ENCODE measurements at regions not wholly inside any gene's neighbourhood (a gene's known extent, or its start where the extent isn't known, plus 50 kb on each side); places are given as distances from the start of the nearest gene placed in this dataset.
A peak's percentile ranks its signal among the peaks of the same experiment; 100 is the strongest.

GRCh38 chr15:69625328-69625727 lies 172.7 kb downstream of the RPLP1 start:
- peak; percentile 14 for DNase-seq (ENCODE audit: low spot score)
- no peak overlapping the region for H3K9ac ChIP-seq (ENCODE audit: low read depth in 1 of 2, low read length in 2 of 2)
- H3K9me3 ChIP-seq (ENCODE audit: control insufficient read depth in 4 of 4, low read length in 3 of 4): no peaks in the 10 kb centered on the region
- peaks cover 3 to 15% (median 5%) of the 10 kb centered on the region in 4 donors for H3K4me1 ChIP-seq (ENCODE audit: control insufficient read depth in 4 of 4, insufficient read depth in 4 of 4, low read length in 3 of 4)
- no peak for TF ChIP-seq RAD21 (IDR thresholded peaks at IDR 0.05)
- TF ChIP-seq YY1 (IDR thresholded peaks at IDR 0.05): no peak
- no peak for TF ChIP-seq HNF4A (conservative IDR thresholded peaks at IDR 0.05)
- no peak for TF ChIP-seq NR2F2 (IDR thresholded peaks at IDR 0.05)
- TF ChIP-seq GABPA (IDR thresholded peaks at IDR 0.05 in 1 of 2, conservative IDR thresholded peaks at IDR 0.05 in 1 of 2): no peak
- TF ChIP-seq FOXA2 (IDR thresholded peaks at IDR 0.05): no peak
- TF ChIP-seq REST (IDR thresholded peaks at IDR 0.05): no peak
- TF ChIP-seq CTCF (IDR thresholded peaks at IDR 0.05; ENCODE audit: low read depth, low read length, missing input control): no peak
- TF ChIP-seq TAF1 (conservative IDR thresholded peaks at IDR 0.05): no peak
- no peak for TF ChIP-seq HNF4G (IDR thresholded peaks at IDR 0.05)
- no peak for TF ChIP-seq SP1 (IDR thresholded peaks at IDR 0.05)
- TF ChIP-seq FOXA1 (IDR thresholded peaks at IDR 0.05): no peak
- H3K27me3 ChIP-seq (ENCODE audit: control insufficient read depth in 4 of 4, insufficient read depth in 4 of 4, low read length in 3 of 4): no peaks in the 10 kb centered on the region
- WGBS: 47% methylated on average over 2 of the region's 2 CpGs
- H3K27ac ChIP-seq (ENCODE audit: low read depth in 1 of 2, low read length in 2 of 2): no peak overlapping the region
- H3K4me3 ChIP-seq (ENCODE audit: low read depth in 1 of 3, low read length in 3 of 3): no peak overlapping the region
- peaks cover 0 to 2% (median 0%) of the 10 kb centered on the region in 4 donors for H3K36me3 ChIP-seq (ENCODE audit: control insufficient read depth in 4 of 4, insufficient read depth in 3 of 4, low read depth in 1 of 4, low read length in 3 of 4)

- Histone ChIP-seq H3K4me3 (ENCODE audit: low read depth in 1 of 3, low read length in 3 of 3) (no peak overlapping the region), H3K27ac (ENCODE audit: low read depth in 1 of 2, low read length in 2 of 2) (no peak overlapping the region), H3K9ac (ENCODE audit: low read depth in 1 of 2, low read length in 2 of 2) (no peak overlapping the region), H3K4me1 (ENCODE audit: control insufficient read depth in 4 of 4, insufficient read depth in 4 of 4, low read length in 3 of 4) (peaks cover 3 to 15% (median 5%) of the 10 kb centered on the region in 4 donors), H3K36me3 (ENCODE audit: control insufficient read depth in 4 of 4, insufficient read depth in 3 of 4, low read depth in 1 of 4, low read length in 3 of 4) (peaks cover 0 to 2% (median 0%) of the 10 kb centered on the region in 4 donors), H3K9me3 (ENCODE audit: control insufficient read depth in 4 of 4, low read length in 3 of 4) (no peaks in the 10 kb centered on the region), H3K27me3 (ENCODE audit: control insufficient read depth in 4 of 4, insufficient read depth in 4 of 4, low read length in 3 of 4) (no peaks in the 10 kb centered on the region)
- TF ChIP-seq YY1 (IDR thresholded peaks at IDR 0.05): no peak
- no peak for TF ChIP-seq RAD21 (IDR thresholded peaks at IDR 0.05)
- no peak for TF ChIP-seq TAF1 (conservative IDR thresholded peaks at IDR 0.05)
- no peak for TF ChIP-seq JUND (IDR thresholded peaks at IDR 0.05)
- no peak for TF ChIP-seq EGR1 (IDR thresholded peaks at IDR 0.05; ENCODE audit: low read depth in 2 of 2)
- TF ChIP-seq NR2F2 (IDR thresholded peaks at IDR 0.05): no peak
- TF ChIP-seq REST (IDR thresholded peaks at IDR 0.05): no peak
- no peak for TF ChIP-seq HNF4A (conservative IDR thresholded peaks at IDR 0.05)
- TF ChIP-seq GABPA (IDR thresholded peaks at IDR 0.05 in 1 of 2, conservative IDR thresholded peaks at IDR 0.05 in 1 of 2): no peak
- TF ChIP-seq HNF4G (IDR thresholded peaks at IDR 0.05): no peak
- TF ChIP-seq ZBTB33 (IDR thresholded peaks at IDR 0.05): no peak
- TF ChIP-seq FOXA2 (IDR thresholded peaks at IDR 0.05): no peak
- WGBS: 85% methylated on average over 11 of the region's 11 CpGs
- DNase-seq (ENCODE audit: low spot score): peak; percentile 1
Measured at GRCh38 chr15:69626095-69627066, 173.8 kb downstream of the RPLP1 start.

Data from liver (tissue), 8 donors.